Stimulated activated CD4-positive, alpha-beta T cell treated with anti-CD3 and anti-CD28 coated beads, TNF-alpha, amount 100 ng/mL, for 1 hour (primary cell): ENCODE measurements at regions not wholly inside any gene's neighbourhood (a gene's known extent, or its start where the extent isn't known, plus 50 kb on each side); places are given as distances from the start of the nearest gene placed in this dataset.
"Not testable (repeated sequence)": the region's sequence is repeated elsewhere in the genome, so short reads cannot be mapped to it uniquely, and the experiment has no call there.

Experiments used
- DNase-seq, 3 donors: peaks; one replicate each; pipeline ENCODE4 v3.0.0-alpha.2; 2020; ENCODE audit warnings: low read depth in 3 of 3, low spot score in 1 of 3

- no peak for DNase-seq
These were observed 193.4 kb downstream of the CASP12 start for GRCh38 chr11:104704888-104705287.

GRCh38 chr11:104704146-104704830, 194.0 kb downstream of the CASP12 start:
- DNase-seq, result no peak

- no peak for DNase-seq
These were observed 197.7 kb downstream of the CASP12 start for GRCh38 chr11:104700609-104701008.

GRCh38 chr11:104699981-104700380, 198.3 kb downstream of the CASP12 start:
- DNase-seq, result no peak

GRCh38 chr11:104695065-104695463, 203.2 kb downstream of the CASP12 start:
- no peak for DNase-seq

- DNase-seq, result no peak
These were observed 203.8 kb downstream of the CASP12 start for GRCh38 chr11:104694259-104695064.

- DNase-seq, result no peak
These were observed 205.5 kb downstream of the CASP12 start for GRCh38 chr11:104692751-104693150.

- no peak for DNase-seq
These were observed 207.1 kb downstream of the CASP12 start for GRCh38 chr11:104691129-104691528.

GRCh38 chr11:104690241-104690640, 208.0 kb downstream of the CASP12 start:
- no peak for DNase-seq

GRCh38 chr11:104688731-104689130, 209.5 kb downstream of the CASP12 start:
- no peak for DNase-seq

- no peak for DNase-seq
These were observed 216.1 kb downstream of the CASP12 start for GRCh38 chr11:104682206-104682605.

- no peak for DNase-seq
These were observed 219.0 kb downstream of the CASP12 start for GRCh38 chr11:104679258-104679657.

GRCh38 chr11:104678408-104678807, 219.9 kb downstream of the CASP12 start:
- DNase-seq, result no peak

GRCh38 chr11:104677069-104677468, 221.2 kb downstream of the CASP12 start:
- not testable (repeated sequence) for DNase-seq

- DNase-seq, result no peak
These were observed 225.4 kb downstream of the CASP12 start for GRCh38 chr11:104672897-104673296.

- no peak for DNase-seq
These were observed 229.3 kb downstream of the CASP12 start for GRCh38 chr11:104668797-104669463.

GRCh38 chr11:104666624-104667023, 231.6 kb downstream of the CASP12 start:
- DNase-seq, result no peak

GRCh38 chr11:104665641-104666040, 232.6 kb downstream of the CASP12 start:
- no peak for DNase-seq

GRCh38 chr11:104663190-104664140, 234.8 kb downstream of the CASP12 start:
- no peak for DNase-seq

GRCh38 chr11:104661901-104662300, 236.4 kb downstream of the CASP12 start:
- no peak for DNase-seq

GRCh38 chr11:104661471-104661870, 236.8 kb downstream of the CASP12 start:
- DNase-seq, result no peak
